ENCODE measurements at regions not wholly inside any gene's neighbourhood (a gene's known extent, or its start where the extent isn't known, plus 50 kb on each side); places are given as distances from the start of the nearest gene placed in this dataset.

DNA sequence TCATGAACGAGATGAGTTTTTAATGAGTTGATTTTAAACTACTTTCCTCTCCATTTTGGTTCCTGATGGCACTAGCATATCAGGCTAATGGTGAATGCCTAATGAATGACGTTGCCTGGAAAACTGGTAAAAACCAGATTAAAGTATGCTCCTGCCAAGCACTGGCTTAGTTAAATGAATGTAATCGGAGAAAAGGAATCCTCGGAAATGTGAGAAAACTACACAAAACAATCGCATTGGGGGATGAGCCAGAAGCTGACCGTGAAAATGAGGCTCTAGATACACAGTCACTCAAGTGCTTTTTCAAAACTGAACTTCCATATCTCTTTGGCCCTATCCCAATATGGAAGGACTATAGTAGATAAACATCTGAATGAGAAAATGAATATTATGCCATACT lies 153.8 kb upstream of the COL1A2 start:
- TF ChIP-seq, protein P1, sequence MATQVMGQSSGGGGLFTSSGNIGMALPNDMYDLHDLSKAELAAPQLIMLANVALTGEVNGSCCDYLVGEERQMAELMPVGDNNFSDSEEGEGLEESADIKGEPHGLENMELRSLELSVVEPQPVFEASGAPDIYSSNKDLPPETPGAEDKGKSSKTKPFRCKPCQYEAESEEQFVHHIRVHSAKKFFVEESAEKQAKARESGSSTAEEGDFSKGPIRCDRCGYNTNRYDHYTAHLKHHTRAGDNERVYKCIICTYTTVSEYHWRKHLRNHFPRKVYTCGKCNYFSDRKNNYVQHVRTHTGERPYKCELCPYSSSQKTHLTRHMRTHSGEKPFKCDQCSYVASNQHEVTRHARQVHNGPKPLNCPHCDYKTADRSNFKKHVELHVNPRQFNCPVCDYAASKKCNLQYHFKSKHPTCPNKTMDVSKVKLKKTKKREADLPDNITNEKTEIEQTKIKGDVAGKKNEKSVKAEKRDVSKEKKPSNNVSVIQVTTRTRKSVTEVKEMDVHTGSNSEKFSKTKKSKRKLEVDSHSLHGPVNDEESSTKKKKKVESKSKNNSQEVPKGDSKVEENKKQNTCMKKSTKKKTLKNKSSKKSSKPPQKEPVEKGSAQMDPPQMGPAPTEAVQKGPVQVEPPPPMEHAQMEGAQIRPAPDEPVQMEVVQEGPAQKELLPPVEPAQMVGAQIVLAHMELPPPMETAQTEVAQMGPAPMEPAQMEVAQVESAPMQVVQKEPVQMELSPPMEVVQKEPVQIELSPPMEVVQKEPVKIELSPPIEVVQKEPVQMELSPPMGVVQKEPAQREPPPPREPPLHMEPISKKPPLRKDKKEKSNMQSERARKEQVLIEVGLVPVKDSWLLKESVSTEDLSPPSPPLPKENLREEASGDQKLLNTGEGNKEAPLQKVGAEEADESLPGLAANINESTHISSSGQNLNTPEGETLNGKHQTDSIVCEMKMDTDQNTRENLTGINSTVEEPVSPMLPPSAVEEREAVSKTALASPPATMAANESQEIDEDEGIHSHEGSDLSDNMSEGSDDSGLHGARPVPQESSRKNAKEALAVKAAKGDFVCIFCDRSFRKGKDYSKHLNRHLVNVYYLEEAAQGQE (IDR thresholded peaks at IDR 0.05; ENCODE audit: insufficient replicate concordance, low read depth): no peak
- DNase-seq (ENCODE audit: low read depth in 1 of 2, low spot score in 1 of 2): no peak
- Histone ChIP-seq H3K27ac (replicated peaks) (no peak overlapping the region), H3K27me3 (ENCODE audit: insufficient read depth, poor library complexity, severe bottlenecking) (peaks cover 2% of the 10 kb centered on the region), H3K4me3 (replicated peaks; ENCODE audit: insufficient read depth, low read length) (no peak overlapping the region)

DNA sequence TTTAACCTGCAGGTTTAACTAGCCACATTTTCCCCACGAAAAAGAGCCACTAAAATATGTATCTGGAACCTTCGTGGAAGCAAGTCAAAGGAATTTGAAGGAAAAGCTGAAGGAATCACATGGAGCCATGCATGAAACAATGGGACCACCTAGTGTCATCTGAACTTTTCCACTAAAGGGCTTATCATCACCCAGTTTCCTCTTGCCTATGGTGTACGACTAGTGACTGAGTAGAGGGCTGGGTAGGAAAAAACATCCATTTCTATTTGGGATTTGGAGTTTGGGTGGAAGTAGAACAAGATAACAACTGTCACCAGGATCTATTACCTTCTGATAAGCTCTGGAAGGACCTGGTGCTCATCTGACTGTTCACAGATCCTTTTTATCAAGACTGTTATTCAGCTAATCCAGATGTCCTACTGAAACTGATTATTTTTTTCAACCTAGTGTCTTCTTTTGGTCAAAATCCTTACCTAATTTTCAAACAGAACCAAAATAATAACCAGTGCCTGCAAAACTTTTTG lies 153.2 kb upstream of the COL1A2 start:
- Histone ChIP-seq H3K27ac (replicated peaks) (no peak overlapping the region), H3K4me3 (replicated peaks; ENCODE audit: insufficient read depth, low read length) (no peak overlapping the region), H3K27me3 (ENCODE audit: insufficient read depth, poor library complexity, severe bottlenecking) (peaks cover 2% of the 10 kb centered on the region)
- DNase-seq (ENCODE audit: low read depth in 1 of 2, low spot score in 1 of 2): no peak
- no peak for TF ChIP-seq SPI1 (IDR thresholded peaks at IDR 0.05; ENCODE audit: borderline replicate concordance, low read depth)
- no peak for TF ChIP-seq GABPA (IDR thresholded peaks at IDR 0.05; ENCODE audit: low read depth)
- no peak for TF ChIP-seq POLR2AphosphoS5 (IDR thresholded peaks at IDR 0.05; ENCODE audit: low read depth)
- TF ChIP-seq, protein P2, sequence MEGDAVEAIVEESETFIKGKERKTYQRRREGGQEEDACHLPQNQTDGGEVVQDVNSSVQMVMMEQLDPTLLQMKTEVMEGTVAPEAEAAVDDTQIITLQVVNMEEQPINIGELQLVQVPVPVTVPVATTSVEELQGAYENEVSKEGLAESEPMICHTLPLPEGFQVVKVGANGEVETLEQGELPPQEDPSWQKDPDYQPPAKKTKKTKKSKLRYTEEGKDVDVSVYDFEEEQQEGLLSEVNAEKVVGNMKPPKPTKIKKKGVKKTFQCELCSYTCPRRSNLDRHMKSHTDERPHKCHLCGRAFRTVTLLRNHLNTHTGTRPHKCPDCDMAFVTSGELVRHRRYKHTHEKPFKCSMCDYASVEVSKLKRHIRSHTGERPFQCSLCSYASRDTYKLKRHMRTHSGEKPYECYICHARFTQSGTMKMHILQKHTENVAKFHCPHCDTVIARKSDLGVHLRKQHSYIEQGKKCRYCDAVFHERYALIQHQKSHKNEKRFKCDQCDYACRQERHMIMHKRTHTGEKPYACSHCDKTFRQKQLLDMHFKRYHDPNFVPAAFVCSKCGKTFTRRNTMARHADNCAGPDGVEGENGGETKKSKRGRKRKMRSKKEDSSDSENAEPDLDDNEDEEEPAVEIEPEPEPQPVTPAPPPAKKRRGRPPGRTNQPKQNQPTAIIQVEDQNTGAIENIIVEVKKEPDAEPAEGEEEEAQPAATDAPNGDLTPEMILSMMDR (IDR thresholded peaks at IDR 0.05; ENCODE audit: insufficient read depth, low read length): no peak
- TF ChIP-seq, protein P1 (IDR thresholded peaks at IDR 0.05; ENCODE audit: insufficient replicate concordance, low read depth): no peak

DNA sequence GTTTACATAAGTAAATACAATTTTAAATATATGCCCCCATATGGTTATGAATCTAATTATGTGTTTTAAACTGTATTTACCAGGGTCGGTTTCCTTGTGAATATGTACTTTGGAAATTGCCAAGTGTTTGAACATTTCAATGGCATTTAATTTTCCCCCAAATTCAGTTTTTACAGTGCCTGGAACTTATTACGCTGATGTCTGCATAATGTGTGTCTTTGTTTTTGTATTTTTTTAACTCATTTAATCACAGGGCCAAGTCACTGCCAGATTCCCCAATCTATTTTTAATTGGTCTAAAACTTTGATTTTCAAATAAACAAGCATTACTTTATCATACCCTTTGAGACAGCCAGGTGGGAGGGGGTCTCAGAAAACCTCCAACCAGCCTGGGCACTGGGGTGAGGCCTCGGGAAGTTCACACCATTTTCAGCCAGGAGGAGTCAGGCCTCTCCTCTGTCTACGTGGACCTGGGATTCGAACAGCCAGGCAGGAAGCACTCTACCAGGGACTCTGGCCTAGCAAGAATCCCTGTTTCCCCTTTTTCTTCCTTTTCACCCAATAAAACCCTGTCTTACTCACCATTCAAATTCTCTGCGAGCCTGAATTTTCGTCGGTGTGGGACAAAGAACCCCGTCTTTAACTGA lies 151.5 kb upstream of the COL1A2 start:
- TF ChIP-seq, protein P1 (IDR thresholded peaks at IDR 0.05; ENCODE audit: insufficient replicate concordance, low read depth): no peak
- no peak for TF ChIP-seq GABPA (IDR thresholded peaks at IDR 0.05; ENCODE audit: low read depth)
- no peak for TF ChIP-seq POLR2AphosphoS5 (IDR thresholded peaks at IDR 0.05; ENCODE audit: low read depth)
- TF ChIP-seq, protein P2 (IDR thresholded peaks at IDR 0.05; ENCODE audit: insufficient read depth, low read length): no peak
- TF ChIP-seq SPI1 (IDR thresholded peaks at IDR 0.05; ENCODE audit: borderline replicate concordance, low read depth): no peak
- DNase-seq (ENCODE audit: low read depth in 1 of 2, low spot score in 1 of 2): no peak
- H3K27ac ChIP-seq (replicated peaks): no peak overlapping the region
- no peak overlapping the region for H3K4me3 ChIP-seq (replicated peaks; ENCODE audit: insufficient read depth, low read length)
- H3K27me3 ChIP-seq (ENCODE audit: insufficient read depth, poor library complexity, severe bottlenecking): peaks cover 2% of the 10 kb centered on the region
